Osteoblast (primary cell): ENCODE measurements at regions not wholly inside any gene's neighbourhood (a gene's known extent, or its start where the extent isn't known, plus 50 kb on each side); places are given as distances from the start of the nearest gene placed in this dataset.

Experiments
- DNase-seq: peaks from one replicate; pipeline ENCODE4 v3.0.0; 2011; ENCODE audit warnings: low spot score, mixed read lengths; ENCODE audit not compliant: insufficient read length; ENCODE audit errors: missing footprints
- H2AFZ ChIP-seq: 2 replicates; pipeline ENCODE4 v1.6.0; 2011; ENCODE audit warnings: mild to moderate bottlenecking, low read length
- H3K27ac ChIP-seq: 2 replicates; pipeline ENCODE4 v1.5.1; 2011; ENCODE audit warnings: mild to moderate bottlenecking, low read depth, low read length, moderate library complexity
- H3K27me3 ChIP-seq: 2 replicates; pipeline ENCODE4 v1.6.0; 2012; ENCODE audit warnings: mild to moderate bottlenecking, control low read depth, inconsistent platforms, low read length, moderate library complexity; ENCODE audit not compliant: insufficient read depth
- H3K36me3 ChIP-seq: 2 replicates; pipeline ENCODE4 v1.5.1; 2011; ENCODE audit warnings: mild to moderate bottlenecking, low read length, control low read depth, moderate library complexity; ENCODE audit not compliant: insufficient read depth
- H3K4me1 ChIP-seq: 2 replicates; pipeline ENCODE4 v1.5.1; 2011; ENCODE audit warnings: mild to moderate bottlenecking, low read length, control low read depth, moderate library complexity; ENCODE audit not compliant: insufficient read depth
- H3K4me2 ChIP-seq: 2 replicates; pipeline ENCODE4 v1.6.0; 2011; ENCODE audit warnings: mild to moderate bottlenecking, low read length; ENCODE audit not compliant: insufficient read depth
- H3K4me3 ChIP-seq: fragments of 200-600 bp; sonication (generic); 3 replicates; pipeline ENCODE4 v1.5.1; 2012; ENCODE audit warnings: mild to moderate bottlenecking, low read length, inconsistent platforms; ENCODE audit not compliant: insufficient read depth
- H3K79me2 ChIP-seq: 2 replicates; pipeline ENCODE4 v1.6.0; 2012; ENCODE audit warnings: mild to moderate bottlenecking, low read length, control low read depth, inconsistent platforms; ENCODE audit not compliant: insufficient read depth
- H3K9me3 ChIP-seq: 2 replicates; pipeline ENCODE4 v1.5.1; 2011; ENCODE audit warnings: low read depth, low read length, control low read depth
- H4K20me1 ChIP-seq: 2 replicates; pipeline ENCODE4 v1.6.0; 2012; ENCODE audit warnings: mild to moderate bottlenecking, low read length, control low read depth; ENCODE audit not compliant: insufficient read depth
- CTCF ChIP-seq: IDR thresholded peaks from 2 replicates; pipeline ENCODE4 v1.5.1; 2011; ENCODE audit warnings: mild to moderate bottlenecking, low read depth, low read length, moderate library complexity; ENCODE audit errors: extremely low read depth

DNA sequence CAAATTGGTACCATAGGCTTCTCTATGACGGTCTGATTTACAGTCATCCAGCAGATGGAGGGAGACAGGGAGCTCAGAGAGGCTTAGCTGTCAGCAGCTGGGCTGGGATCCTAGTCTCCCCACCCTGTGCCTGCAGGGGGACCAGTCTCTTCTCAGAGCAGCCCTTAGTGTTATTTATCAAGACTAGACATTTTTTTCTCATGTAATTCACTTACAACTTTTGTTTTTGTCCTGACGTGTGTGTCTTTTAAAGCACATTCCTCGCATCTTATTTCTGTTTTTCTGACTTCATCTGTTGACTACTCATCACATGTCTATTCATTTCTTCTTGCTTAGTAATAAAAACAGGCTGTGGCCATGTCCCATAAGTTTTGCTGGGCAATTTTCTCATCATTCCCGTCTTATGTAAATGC is 116.1 kb downstream of the KLF13 start:
- no peaks in the 10 kb centered on the region for H3K36me3 ChIP-seq
- no peaks in the 10 kb centered on the region for H3K9me3 ChIP-seq
- TF ChIP-seq CTCF: peak; percentile 48
- no peak overlapping the region for H2AFZ ChIP-seq
- H3K27ac ChIP-seq: peak overlapping the region; percentile 94
- H3K79me2 ChIP-seq: no peaks in the 10 kb centered on the region
- no peaks in the 10 kb centered on the region for H3K27me3 ChIP-seq
- H3K4me2 ChIP-seq: peak overlapping the region; percentile 63
- peak overlapping the region; percentile 36 for H3K4me3 ChIP-seq
- H4K20me1 ChIP-seq: no peaks in the 10 kb centered on the region
- DNase-seq: peak; percentile 97
- peaks cover 33% of the 10 kb centered on the region for H3K4me1 ChIP-seq

DNA sequence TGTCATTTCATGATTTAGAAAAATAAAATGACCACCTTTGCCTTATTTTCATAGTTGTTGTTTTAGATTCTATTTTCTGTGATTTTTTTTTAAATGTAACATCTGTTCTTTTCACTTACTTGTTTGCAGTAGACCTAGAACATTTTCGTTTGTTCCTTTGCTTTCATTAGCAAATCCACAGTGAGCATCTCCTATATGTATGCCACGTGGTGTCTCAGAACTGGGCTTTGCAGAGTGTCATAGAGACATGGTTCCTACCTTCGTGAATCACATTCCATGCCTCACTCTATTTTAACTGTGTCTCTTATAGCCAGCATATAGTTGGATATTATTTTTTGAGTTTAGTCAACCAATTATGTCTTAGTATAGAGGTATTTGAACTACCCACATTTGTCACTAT is 118.2 kb downstream of the KLF13 start:
- Histone ChIP-seq H3K4me1 (peaks cover 33% of the 10 kb centered on the region), H3K27me3 (no peaks in the 10 kb centered on the region), H4K20me1 (no peaks in the 10 kb centered on the region), H3K36me3 (no peaks in the 10 kb centered on the region), H3K4me2 (no peak overlapping the region), H3K27ac (no peak overlapping the region), H3K79me2 (no peaks in the 10 kb centered on the region), H2AFZ (no peak overlapping the region), H3K9me3 (no peaks in the 10 kb centered on the region), H3K4me3 (no peak overlapping the region)
- no peak for TF ChIP-seq CTCF
- DNase-seq: no peak

GRCh38 chr15:31446546-31446945 is 119.9 kb downstream of the KLF13 start:
- Histone ChIP-seq H3K27ac (no peak overlapping the region), H3K4me2 (no peak overlapping the region), H3K36me3 (no peaks in the 10 kb centered on the region), H4K20me1 (no peaks in the 10 kb centered on the region), H3K9me3 (no peaks in the 10 kb centered on the region), H3K4me3 (no peak overlapping the region), H3K27me3 (no peaks in the 10 kb centered on the region), H2AFZ (no peak overlapping the region), H3K4me1 (peaks cover 24% of the 10 kb centered on the region), H3K79me2 (no peaks in the 10 kb centered on the region)
- TF ChIP-seq CTCF: no peak
- no peak for DNase-seq

- no peaks in the 10 kb centered on the region for H4K20me1 ChIP-seq
- H2AFZ ChIP-seq: no peak overlapping the region
- no peak overlapping the region for H3K27ac ChIP-seq
- DNase-seq: peak; percentile 58
- no peaks in the 10 kb centered on the region for H3K79me2 ChIP-seq
- TF ChIP-seq CTCF: no peak
- no peaks in the 10 kb centered on the region for H3K36me3 ChIP-seq
- no peak overlapping the region for H3K4me3 ChIP-seq
- no peaks in the 10 kb centered on the region for H3K27me3 ChIP-seq
- peaks cover 11% of the 10 kb centered on the region for H3K4me1 ChIP-seq
- no peak overlapping the region for H3K4me2 ChIP-seq
- no peaks in the 10 kb centered on the region for H3K9me3 ChIP-seq
Measured at GRCh38 chr15:31447931-31448634, 121.4 kb downstream of the KLF13 start.
